Middle frontal gyrus (tissue), 1 donor: ENCODE measurements at regions not wholly inside any gene's neighbourhood (a gene's known extent, or its start where the extent isn't known, plus 50 kb on each side); places are given as distances from the start of the nearest gene placed in this dataset.
A peak's percentile ranks its signal among the peaks of the same experiment; 100 is the strongest.
"Not testable (repeated sequence)": the region's sequence is repeated elsewhere in the genome, so short reads cannot be mapped to it uniquely, and the experiment has no call there.

Experiments used
- DNase-seq: peaks from one replicate; pipeline ENCODE4 v3.0.0-alpha.2; 2015; ENCODE audit warnings: low spot score; ENCODE audit errors: extremely low spot score

- no peak for DNase-seq
Observed at GRCh38 chr1:228891272-228892034, 156.2 kb downstream of the RHOU start.

GRCh38 chr1:228892200-228892599 is 156.9 kb downstream of the RHOU start:
- DNase-seq: not testable (repeated sequence)

DNA sequence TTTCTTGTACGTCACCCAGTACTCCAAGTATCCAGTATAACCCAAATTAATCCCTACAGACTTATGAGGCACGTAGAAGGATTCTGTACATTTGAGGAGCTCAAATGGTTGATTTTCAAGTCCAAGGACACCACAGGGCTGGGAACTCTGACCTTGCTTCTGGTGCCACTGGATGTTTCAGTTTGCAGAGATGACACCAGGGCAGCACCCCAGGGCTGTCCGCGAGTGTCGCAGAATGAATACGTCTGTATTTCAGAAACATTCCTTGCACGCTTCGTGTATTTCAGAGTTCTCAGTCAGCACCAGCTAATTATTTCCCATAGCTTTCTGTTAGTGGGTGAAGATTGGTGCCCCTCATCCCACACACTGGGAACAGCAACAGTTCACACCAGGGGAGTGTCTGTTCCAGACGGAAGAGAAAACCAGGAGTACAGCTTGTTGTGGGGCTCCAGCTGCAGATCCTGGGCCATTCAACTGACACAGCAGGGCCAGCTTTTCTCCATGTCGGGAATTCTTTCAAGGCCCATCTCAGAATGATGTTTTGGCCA is 159.2 kb downstream of the RHOU start:
- DNase-seq: no peak

DNA sequence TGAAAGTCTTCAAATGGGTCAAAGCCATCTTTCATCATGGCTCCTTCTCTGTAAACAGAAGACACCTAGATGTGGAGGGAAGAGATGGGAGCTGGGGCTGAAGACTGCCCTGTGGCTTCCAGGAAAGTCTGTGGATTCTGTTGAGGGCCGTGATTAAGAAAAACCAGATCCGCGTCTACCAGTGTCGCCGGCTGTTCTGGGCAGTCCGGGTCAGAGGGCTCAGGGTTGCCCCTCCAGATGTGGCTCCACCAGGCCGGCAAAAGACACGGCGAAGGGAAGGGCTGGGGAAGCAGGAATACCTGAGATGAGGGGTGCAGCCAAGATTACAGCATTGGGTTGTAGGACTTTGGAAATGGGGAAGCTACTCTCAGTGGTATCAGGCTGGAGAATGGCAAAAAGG is 162.6 kb downstream of the RHOU start:
- DNase-seq: no peak

DNA sequence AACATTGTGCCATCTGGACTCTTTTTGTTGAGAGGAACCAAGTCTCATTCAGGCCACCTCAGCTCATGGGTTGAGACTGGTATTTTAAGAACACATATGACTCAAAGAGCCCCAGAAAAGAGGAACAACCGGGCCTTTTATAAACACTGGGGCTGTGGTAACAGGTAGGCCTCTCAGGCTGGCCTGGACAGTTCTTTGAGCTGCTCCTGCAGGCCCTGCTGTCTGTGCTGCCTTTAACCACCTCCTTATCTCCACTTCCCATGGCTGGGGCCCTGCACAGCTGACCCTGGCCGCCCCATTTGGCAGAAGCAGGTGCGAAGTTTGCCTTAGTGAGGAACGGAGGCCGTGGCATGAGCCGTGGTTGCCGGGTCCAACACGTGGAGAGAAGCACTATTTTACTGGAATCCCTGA is 163.3 kb downstream of the RHOU start:
- DNase-seq: no peak

DNA sequence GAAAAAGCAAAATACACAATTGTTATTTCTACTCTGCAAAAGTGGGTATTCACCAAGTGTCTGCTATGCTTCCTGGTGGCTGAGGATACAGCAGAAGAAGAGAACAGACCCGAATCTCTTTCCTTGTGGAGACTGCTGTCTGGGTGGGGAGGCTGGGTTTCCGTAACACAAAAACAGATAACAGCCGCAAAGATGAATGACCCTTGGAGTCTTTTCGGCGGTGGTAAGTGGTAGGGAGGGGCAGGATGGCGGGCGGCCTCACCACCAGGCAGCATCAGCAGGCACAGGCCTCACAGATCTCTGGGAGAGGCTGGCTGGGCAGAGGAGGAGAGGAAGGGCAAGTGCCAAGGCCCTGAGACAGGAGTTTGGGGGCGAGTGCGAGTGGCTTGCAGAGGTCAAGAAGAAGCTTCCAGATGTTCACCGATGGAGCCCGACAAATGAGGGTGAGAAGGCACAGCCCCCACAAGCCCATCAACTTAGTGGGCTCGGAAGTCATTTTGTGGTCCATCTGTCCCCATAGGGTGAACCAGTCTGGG is 164.2 kb downstream of the RHOU start:
- no peak for DNase-seq

- peak; percentile 12 for DNase-seq
Observed at GRCh38 chr1:228900099-228900885, 165.0 kb downstream of the RHOU start.

GRCh38 chr1:228900886-228901392 is 165.7 kb downstream of the RHOU start:
- DNase-seq: no peak

DNA sequence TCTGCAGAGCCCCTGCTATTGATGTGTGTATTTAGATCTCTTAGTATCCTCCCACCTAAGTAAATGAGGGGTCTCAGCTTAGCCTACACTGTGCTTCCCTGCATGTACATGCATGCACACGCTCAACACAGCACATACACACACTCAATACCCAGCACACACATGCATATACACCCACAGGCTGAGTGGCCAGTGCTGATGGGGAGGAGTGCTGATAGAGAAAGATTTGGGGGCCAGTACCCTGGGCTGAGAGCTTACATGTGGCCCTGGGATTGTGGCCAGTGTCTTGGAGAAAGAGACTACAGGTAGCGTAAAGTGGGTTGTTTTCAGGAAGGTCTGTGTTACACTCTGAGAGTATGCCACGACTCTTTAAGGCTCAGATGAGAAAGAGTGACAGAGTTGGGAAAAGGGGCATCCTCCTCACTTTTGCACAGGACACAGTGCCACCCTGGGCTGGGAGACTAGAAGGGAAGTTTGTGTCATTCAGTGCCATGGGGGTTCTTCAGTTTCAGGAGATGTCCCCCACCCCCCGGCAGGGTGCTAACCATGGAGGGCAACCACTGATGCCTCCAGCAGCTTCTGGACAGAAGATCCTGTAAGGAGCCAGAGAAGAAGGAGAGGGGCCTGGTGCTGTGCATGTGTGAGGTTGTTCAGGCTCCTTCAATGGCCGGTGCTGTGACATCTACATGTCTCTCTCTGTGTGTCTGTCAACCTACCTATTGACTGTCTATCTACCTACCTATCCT is 166.8 kb downstream of the RHOU start:
- no peak for DNase-seq

- peak; percentile 66 for DNase-seq
Observed at GRCh38 chr1:228902781-228903433, 167.6 kb downstream of the RHOU start.

- no peak for DNase-seq
Observed at GRCh38 chr1:228903434-228904071, 168.3 kb downstream of the RHOU start.

DNA sequence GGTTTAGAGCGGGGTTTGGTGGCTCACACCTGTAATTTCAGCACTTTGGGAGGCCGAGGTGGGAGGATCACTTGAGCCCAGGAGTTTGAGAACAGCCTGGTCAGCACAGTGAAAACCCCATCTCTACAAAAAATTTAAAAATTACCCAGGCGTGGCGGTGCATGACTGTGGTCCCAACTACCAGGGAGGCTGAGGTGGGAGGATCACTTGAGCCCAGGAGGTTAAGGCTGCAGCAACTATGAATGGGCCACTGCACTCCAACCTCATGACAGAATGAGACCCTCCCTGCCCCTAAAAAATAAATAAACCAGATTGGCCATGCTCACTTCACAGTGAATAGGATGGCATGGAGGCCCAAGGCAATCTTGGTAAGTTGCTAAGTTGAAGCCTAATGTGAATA is 168.9 kb downstream of the RHOU start:
- DNase-seq: no peak

- no peak for DNase-seq
Observed at GRCh38 chr1:228905701-228906101, 170.4 kb downstream of the RHOU start.

GRCh38 chr1:228906223-228906860 is 171.1 kb downstream of the RHOU start:
- no peak for DNase-seq

DNA sequence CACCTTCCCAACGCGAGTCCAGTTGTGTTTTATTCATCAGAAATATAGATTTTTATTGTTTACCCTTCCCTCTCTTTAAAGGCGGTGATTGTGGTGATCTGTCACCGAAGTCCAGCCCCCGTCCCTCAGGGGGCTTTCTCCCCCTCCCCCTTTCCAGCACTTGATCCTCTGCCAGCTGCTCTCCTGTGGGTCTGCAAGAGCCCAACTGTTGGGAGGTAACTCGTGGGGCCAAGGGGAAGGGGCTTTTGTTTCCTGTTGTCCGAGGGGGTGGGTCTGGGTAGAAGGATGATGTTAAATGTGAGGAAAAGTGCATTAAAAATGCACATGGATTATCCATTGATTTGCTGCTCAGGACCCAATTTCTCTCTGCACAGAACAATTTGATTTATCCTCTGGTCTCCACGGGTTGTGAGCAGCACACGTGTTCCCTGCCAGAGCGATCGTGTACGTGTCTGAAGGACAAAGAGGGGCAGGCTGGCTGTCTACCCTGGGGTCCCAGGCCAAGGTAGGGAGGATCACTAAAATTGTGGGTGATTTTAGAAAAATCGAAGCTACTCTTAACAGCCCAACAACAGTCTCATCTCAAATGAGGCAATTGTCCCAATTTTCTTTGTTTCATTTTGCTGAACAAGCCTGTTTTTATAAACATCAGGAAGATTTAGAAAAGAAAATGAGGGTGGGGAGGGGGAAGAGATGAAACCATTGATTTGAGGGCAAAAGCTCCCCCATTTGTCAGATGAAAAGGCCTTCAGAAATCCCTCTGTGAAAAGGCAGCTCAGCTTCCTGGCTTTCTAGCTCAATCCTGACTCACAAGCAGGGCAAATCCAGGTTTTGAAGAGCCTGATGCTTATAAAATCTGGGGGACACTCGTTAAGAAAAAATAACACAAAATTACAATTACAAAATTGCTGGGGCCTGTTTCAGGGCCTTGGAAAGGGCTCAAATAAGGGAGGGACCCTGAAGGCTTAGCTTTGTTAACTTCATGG is 176.2 kb downstream of the RHOU start:
- no peak for DNase-seq

GRCh38 chr1:228913626-228914414 is 178.5 kb downstream of the RHOU start:
- DNase-seq: no peak

- no peak for DNase-seq
Observed at GRCh38 chr1:228914700-228915099, 179.4 kb downstream of the RHOU start.

- DNase-seq: no peak
Observed at GRCh38 chr1:228917342-228917741, 182.1 kb downstream of the RHOU start.
